Ascending aorta (tissue), 2 donors: ENCODE measurements at regions not wholly inside any gene's neighbourhood (a gene's known extent, or its start where the extent isn't known, plus 50 kb on each side); places are given as distances from the start of the nearest gene placed in this dataset.

ENCODE experiments used
- DNase-seq, 2 donors: peaks; one replicate each; pipeline ENCODE4 v3.0.0-alpha.2; 2019; ENCODE audit warnings: low spot score in 2 of 2
- H3K27ac ChIP-seq, 2 donors: fragments of 200-600 bp; sonication (generic); one replicate each; pipeline ENCODE4 v1.5.1; 2016 to 2017; ENCODE audit warnings: mild to moderate bottlenecking in 1 of 2
- H3K27me3 ChIP-seq: fragments of 200-600 bp; sonication (generic); one replicate; pipeline ENCODE4 v1.5.1; 2017
- H3K36me3 ChIP-seq, 2 donors: fragments of 200-600 bp; sonication (generic); one replicate each; pipeline ENCODE4 v1.5.1; 2016
- H3K4me1 ChIP-seq, 2 donors: fragments of 200-600 bp; sonication (generic); one replicate each; pipeline ENCODE4 v1.5.1; 2016 to 2017; ENCODE audit warnings: mild to moderate bottlenecking in 1 of 2
- H3K4me3 ChIP-seq, 2 donors: fragments of 200-600 bp; sonication (generic); one replicate each; pipeline ENCODE4 v1.5.1; 2016 to 2017; ENCODE audit warnings: mild to moderate bottlenecking in 1 of 2
- H3K9me3 ChIP-seq, 2 donors: fragments of 200-600 bp; sonication (generic); one replicate each; pipeline ENCODE4 v1.5.1; 2016
- CTCF ChIP-seq, 3 experiments: fragments of 200-600 bp in 2 of 3; fragments of 450-650 bp in 1 of 3; sonication (generic) in 2 of 3; IDR thresholded peaks; one replicate each; pipeline ENCODE4 v1.5.1; 2016 to 2019; ENCODE audit warnings: antibody characterized with exemption in 3 of 3, mild to moderate bottlenecking in 1 of 3, moderate library complexity in 1 of 3
- intact Hi-C: fragments of 100-400 bp; cut with DNase I; formaldehyde crosslinking; loops from one replicate; pipeline ENCODE4 v1.15.1; 2023

- no peak for DNase-seq
Measured at GRCh38 chr4:184528713-184529112, 54.4 kb upstream of the IRF2 start.

GRCh38 chr4:184528051-184528450 lies 53.7 kb upstream of the IRF2 start:
- DNase-seq, result no peak
- Histone ChIP-seq H3K27ac (no peak overlapping the region), H3K27me3 (no peaks in the 10 kb centered on the region), H3K9me3 (peaks cover 5 to 60% of the 10 kb centered on the region in 2 donors), H3K4me3 (no peak overlapping the region), H3K36me3 (no peaks in the 10 kb centered on the region), H3K4me1 (no peaks in the 10 kb centered on the region)
- intact Hi-C loops, result no loop called here
- TF ChIP-seq CTCF (IDR thresholded peaks at IDR 0.05), result no peak

More at GRCh38 chr4:184528713-184529112, 54.4 kb upstream of the IRF2 start:
- Histone ChIP-seq H3K27me3 (no peaks in the 10 kb centered on the region), H3K4me3 (no peak overlapping the region), H3K4me1 (no peaks in the 10 kb centered on the region), H3K36me3 (no peaks in the 10 kb centered on the region), H3K9me3 (peaks cover 5 to 53% of the 10 kb centered on the region in 2 donors), H3K27ac (no peak overlapping the region)
- intact Hi-C loops, result no loop called here
- TF ChIP-seq CTCF (IDR thresholded peaks at IDR 0.05), result no peak

- intact Hi-C loops, result no loop called here
- Histone ChIP-seq H3K36me3 (no peaks in the 10 kb centered on the region), H3K27ac (no peak overlapping the region), H3K4me1 (no peaks in the 10 kb centered on the region), H3K9me3 (peaks cover 5 to 78% of the 10 kb centered on the region in 2 donors), H3K27me3 (no peaks in the 10 kb centered on the region), H3K4me3 (no peak overlapping the region)
- no peak for TF ChIP-seq CTCF (IDR thresholded peaks at IDR 0.05)
- no peak for DNase-seq
Measured at GRCh38 chr4:184526228-184526627, 51.9 kb upstream of the IRF2 start.
